IMR-90 (cell line): ENCODE measurements at regions not wholly inside any gene's neighbourhood (a gene's known extent, or its start where the extent isn't known, plus 50 kb on each side); places are given as distances from the start of the nearest gene placed in this dataset.

Experiments
- ATAC-seq: fragments of 200-7000 bp; cut with Tn5 transposase; 2 replicates; pipeline ENCODE4 v1.9.1; 2020; ENCODE audit warnings: low read depth, mild to moderate bottlenecking, moderate library complexity
- BruUV-seq: library from RNA; stranded (reverse); fragments of 400-500 nt; replicated peaks from 2 replicates; lab custom pipeline; 2021; lab: Mats Ljungman, UMichigan
- CTCF ChIA-PET: fragments of 300-600 bp; formaldehyde crosslinking; extraction: SDS; loops from one replicate; lab custom pipeline; 2021; ENCODE audit warnings: antibody characterized with exemption; lab: Yijun Ruan, JAX
- POLR2A ChIA-PET: fragments of 300-600 bp; sonication (Branson Sonifier 250); formaldehyde crosslinking; loops from one replicate; lab custom pipeline; 2022; ENCODE audit warnings: antibody characterized with exemption; ENCODE audit not compliant: unreplicated experiment; lab: Charles Lee
- DNase-seq: peaks from one replicate; pipeline ENCODE4 v3.0.0; 2013
- H2AFZ ChIP-seq: replicated peaks from 2 replicates; pipeline ENCODE3; 2013; ENCODE audit warnings: low read length, mild to moderate bottlenecking; ENCODE audit not compliant: poor library complexity
- H2AK5ac ChIP-seq: 2 replicates; pipeline ENCODE4 v1.6.1; 2013; ENCODE audit warnings: low read depth, low read length, inconsistent platforms
- H2AK9ac ChIP-seq: replicated peaks from 2 replicates; pipeline ENCODE3; 2013; ENCODE audit warnings: mild to moderate bottlenecking, low read depth, low read length, moderate library complexity; ENCODE audit not compliant: poor library complexity
- H2BK120ac ChIP-seq: 2 replicates; pipeline ENCODE4 v1.6.1; 2013; ENCODE audit warnings: low read depth, low read length, inconsistent platforms
- H2BK15ac ChIP-seq: 3 replicates; pipeline ENCODE4 v1.6.1; 2013; ENCODE audit warnings: low read depth, low read length, inconsistent platforms
- H2BK20ac ChIP-seq: 2 replicates; pipeline ENCODE4 v1.6.1; 2013; ENCODE audit warnings: low read depth, mild to moderate bottlenecking, inconsistent platforms, low read length, moderate library complexity
- H2BK5ac ChIP-seq: 2 replicates; pipeline ENCODE4 v1.6.1; 2013; ENCODE audit warnings: mild to moderate bottlenecking, low read depth, low read length, inconsistent platforms; ENCODE audit not compliant: poor library complexity, severe bottlenecking
- H3K14ac ChIP-seq: replicated peaks from 2 replicates; pipeline ENCODE4 v1.6.1; 2013; ENCODE audit warnings: low read depth, low read length, inconsistent platforms
- H3K18ac ChIP-seq: 2 replicates; pipeline ENCODE4 v1.6.1; 2013; ENCODE audit warnings: low read depth, low read length, control low read depth
- H3K23ac ChIP-seq: 2 replicates; pipeline ENCODE4 v1.6.1; 2013; ENCODE audit warnings: low read depth, low read length, inconsistent platforms
- H3K27ac ChIP-seq: 2 replicates; pipeline ENCODE4 v1.5.1; 2013; ENCODE audit warnings: mild to moderate bottlenecking, control low read depth, low read length; ENCODE audit not compliant: insufficient read depth
- H3K27me3 ChIP-seq: 2 replicates; pipeline ENCODE4 v1.6.1; 2013; ENCODE audit warnings: low read length; ENCODE audit not compliant: control insufficient read depth, insufficient read depth
- H3K36me3 ChIP-seq: 2 replicates; pipeline ENCODE4 v1.6.1; 2013; ENCODE audit warnings: low read length, mixed read lengths; ENCODE audit not compliant: control insufficient read depth, insufficient read depth
- H3K4ac ChIP-seq: 2 replicates; pipeline ENCODE4 v1.6.1; 2013; ENCODE audit warnings: low read depth, low read length, inconsistent platforms
- H3K4me1 ChIP-seq: 2 replicates; pipeline ENCODE4 v1.6.1; 2013; ENCODE audit warnings: low read length, mixed read lengths; ENCODE audit not compliant: control insufficient read depth, insufficient read depth
- H3K4me2 ChIP-seq: 2 replicates; pipeline ENCODE4 v1.6.1; 2013; ENCODE audit warnings: low read depth, mild to moderate bottlenecking, control low read depth, low read length, moderate library complexity
- H3K4me3 ChIP-seq: 2 replicates; pipeline ENCODE4 v1.5.1; 2013; ENCODE audit warnings: low read depth, mild to moderate bottlenecking, control low read depth, low read length, moderate library complexity; ENCODE audit not compliant: insufficient read depth
- H3K56ac ChIP-seq: 2 replicates; pipeline ENCODE4 v1.6.1; 2013; ENCODE audit warnings: low read length, inconsistent platforms; ENCODE audit not compliant: insufficient read depth; ENCODE audit errors: extremely low read depth
- H3K79me1 ChIP-seq, 2 experiments: 2 replicates each; pipeline ENCODE4 v1.6.1; 2013; ENCODE audit warnings: low read length in 2 of 2, inconsistent platforms in 1 of 2, low read depth in 1 of 2
- H3K9ac ChIP-seq: 2 replicates; pipeline ENCODE4 v1.6.1; 2013; ENCODE audit warnings: low read depth, low read length, control low read depth
- H3K9me1 ChIP-seq: 2 replicates; pipeline ENCODE4 v1.6.1; 2013; ENCODE audit warnings: low read length, inconsistent platforms; ENCODE audit not compliant: insufficient read depth
- H3K9me3 ChIP-seq: 2 replicates; pipeline ENCODE4 v1.6.1; 2013; ENCODE audit warnings: low read length; ENCODE audit not compliant: control insufficient read depth, insufficient read depth
- H4K20me1 ChIP-seq: 2 replicates; pipeline ENCODE4 v1.6.1; 2013; ENCODE audit warnings: low read length, inconsistent platforms; ENCODE audit not compliant: insufficient read depth
- H4K5ac ChIP-seq: 2 replicates; pipeline ENCODE4 v1.6.1; 2013; ENCODE audit warnings: mild to moderate bottlenecking, low read depth, low read length, control low read depth
- H4K8ac ChIP-seq, 2 experiments: 2 replicates each; pipeline ENCODE4 v1.6.1; 2013; ENCODE audit warnings: low read depth in 2 of 2, low read length in 2 of 2, control low read depth in 1 of 2, inconsistent platforms in 1 of 2
- H4K91ac ChIP-seq: 2 replicates; pipeline ENCODE4 v1.6.1; 2013; ENCODE audit warnings: low read depth, low read length, inconsistent platforms; ENCODE audit not compliant: insufficient read depth
- BHLHE40 ChIP-seq: fragments of 150-350 bp; IDR thresholded peaks from 2 replicates; pipeline ENCODE4 v1.6.1; 2016; ENCODE audit warnings: mild to moderate bottlenecking, low read depth, low read length
- MAFK ChIP-seq: IDR thresholded peaks from 2 replicates; pipeline ENCODE4 v1.6.1; 2012; ENCODE audit warnings: low read depth, low read length, improper control_type of control experiment
- MXI1 ChIP-seq: IDR thresholded peaks from 2 replicates; pipeline ENCODE4 v1.6.1; 2012; ENCODE audit warnings: low read depth, mild to moderate bottlenecking, low read length, moderate library complexity, borderline replicate concordance
- NFE2L2 ChIP-seq: fragments of 150-350 bp; IDR thresholded peaks from 2 replicates; pipeline ENCODE4 v1.6.1; 2016; ENCODE audit warnings: low read depth, mild to moderate bottlenecking, low read length
- POLR2A ChIP-seq: IDR thresholded peaks from 2 replicates; pipeline ENCODE4 v1.6.1; 2012; ENCODE audit warnings: mild to moderate bottlenecking, low read depth, low read length
- RAD21 ChIP-seq: IDR thresholded peaks from 2 replicates; pipeline ENCODE4 v1.6.1; 2012; ENCODE audit warnings: low read length, improper control_type of control experiment
- RCOR1 ChIP-seq: IDR thresholded peaks from 2 replicates; pipeline ENCODE4 v1.6.1; 2012; ENCODE audit warnings: mild to moderate bottlenecking, low read length, improper control_type of control experiment; ENCODE audit not compliant: insufficient replicate concordance
- SMC3 ChIP-seq: fragments of 150-350 bp; IDR thresholded peaks from 2 replicates; pipeline ENCODE4 v1.6.1; 2016; ENCODE audit warnings: low read depth, mild to moderate bottlenecking, antibody characterized with exemption, low read length, moderate library complexity
- dilution Hi-C: fragments of 300-500 bp; cut with HindIII; formaldehyde crosslinking; loops from one replicate; pipeline ENCODE4 v1.14.3; 2018; ENCODE audit warnings: low sequenced_read_pairs; ENCODE audit not compliant: unreplicated experiment
- in situ Hi-C: fragments of 300-500 bp; cut with MboI; formaldehyde crosslinking; loops from 3 replicates; pipeline ENCODE4 v1.14.3; 2019; ENCODE audit warnings: low sequenced_read_pairs, inconsistent platforms, mixed read lengths
- intact Hi-C: fragments of 100-400 bp; cut with micrococcal nuclease; formaldehyde crosslinking; loops from 2 replicates; pipeline ENCODE4 v1.10.0; 2022

DNA sequence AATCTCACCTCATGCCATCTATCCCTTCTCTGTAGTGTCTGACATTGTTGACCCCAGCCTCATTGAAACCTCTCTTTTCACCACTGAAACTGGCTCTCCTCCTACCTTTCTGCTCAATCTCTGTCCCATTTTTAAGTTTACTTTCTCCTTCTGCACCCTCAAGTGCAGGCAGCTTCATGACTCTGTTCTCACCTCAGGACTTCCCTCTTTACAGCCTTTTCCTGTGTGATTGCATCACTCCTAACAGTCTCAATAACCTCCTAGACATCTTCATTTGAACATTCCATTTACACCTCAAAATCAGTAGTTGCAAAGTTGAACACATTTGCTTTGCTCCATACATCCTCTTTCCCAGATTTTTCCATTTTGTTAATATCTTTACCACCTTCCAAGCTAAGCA lies 172.1 kb downstream of the RASEF start:
- Histone ChIP-seq H3K4ac (no peak overlapping the region), H3K9me1 (no peaks in the 10 kb centered on the region), H2AK9ac (no peak overlapping the region), H4K5ac (no peak overlapping the region), H4K8ac (no peak overlapping the region), H3K79me1 (no peaks in the 10 kb centered on the region), H2BK120ac (no peak overlapping the region), H3K23ac (no peak overlapping the region), H2BK20ac (no peak overlapping the region), H3K36me3 (no peaks in the 10 kb centered on the region), H4K20me1 (no peaks in the 10 kb centered on the region), H2AFZ (no peak overlapping the region), H3K27me3 (no peaks in the 10 kb centered on the region; the same call in 1 of the 2 replicates), H3K27ac (no peak overlapping the region), H3K9me3 (no peaks in the 10 kb centered on the region), H3K9ac (no peak overlapping the region), H3K56ac (no peak overlapping the region), H3K4me2 (no peak overlapping the region), H3K18ac (no peak overlapping the region), H2BK15ac (no peak overlapping the region), H3K14ac (no peak overlapping the region), H4K91ac (no peak overlapping the region), H2AK5ac (no peak overlapping the region), H3K4me3 (no peak overlapping the region), H2BK5ac (no peak overlapping the region), H3K4me1 (no peaks in the 10 kb centered on the region)
- DNase-seq (no peak), ATAC-seq (no peak)
- POLR2A ChIA-PET, result no interaction called here
- dilution Hi-C loops (no loop called here), in situ Hi-C loops (no loop called here), intact Hi-C loops (no loop called here)
- CTCF ChIA-PET, result no interaction called here
- TF ChIP-seq RCOR1 (no peak), POLR2A (no peak), MXI1 (no peak), RAD21 (no peak), BHLHE40 (no peak), NFE2L2 (no peak), SMC3 (no peak), MAFK (no peak)
- BruUV-seq, result no TSS peak
